GOT3 (cell line): ENCODE measurements at regions not wholly inside any gene's neighbourhood (a gene's known extent, or its start where the extent isn't known, plus 50 kb on each side); places are given as distances from the start of the nearest gene placed in this dataset.
"Not testable (repeated sequence)": the region's sequence is repeated elsewhere in the genome, so short reads cannot be mapped to it uniquely, and the experiment has no call there.

Experiments
- DNase-seq: peaks from one replicate; lab custom pipeline; 2025; ENCODE audit warnings: mixed read lengths; lab: John Stamatoyannopoulos, UW

GRCh38 chr16:82298472-82298871 lies 128.4 kb upstream of the MPHOSPH6 start:
- DNase-seq, result no peak

GRCh38 chr16:82295290-82296201 lies 125.5 kb upstream of the MPHOSPH6 start:
- no peak for DNase-seq

DNA sequence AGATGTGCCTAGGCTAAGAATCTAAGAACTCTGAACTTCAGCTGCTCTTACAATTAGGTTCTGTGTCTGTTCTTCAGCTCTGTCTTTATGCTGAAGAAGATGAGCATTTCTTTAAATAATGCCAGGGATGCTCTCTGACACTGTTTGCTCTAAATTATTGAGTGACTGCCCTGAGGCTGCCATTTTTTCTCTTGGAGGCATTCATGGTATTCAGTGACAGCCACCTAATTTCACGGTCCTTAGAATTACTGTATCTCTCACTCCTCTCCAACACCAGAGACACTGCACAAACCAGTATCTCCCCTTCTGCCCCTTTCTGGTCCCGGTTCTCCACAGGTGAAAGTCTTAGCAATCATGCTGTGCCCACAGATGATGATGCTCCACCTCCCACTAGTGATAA lies 123.6 kb upstream of the MPHOSPH6 start:
- DNase-seq, result no peak

- no peak for DNase-seq
Measured at GRCh38 chr16:82287937-82288336, 117.9 kb upstream of the MPHOSPH6 start.

DNA sequence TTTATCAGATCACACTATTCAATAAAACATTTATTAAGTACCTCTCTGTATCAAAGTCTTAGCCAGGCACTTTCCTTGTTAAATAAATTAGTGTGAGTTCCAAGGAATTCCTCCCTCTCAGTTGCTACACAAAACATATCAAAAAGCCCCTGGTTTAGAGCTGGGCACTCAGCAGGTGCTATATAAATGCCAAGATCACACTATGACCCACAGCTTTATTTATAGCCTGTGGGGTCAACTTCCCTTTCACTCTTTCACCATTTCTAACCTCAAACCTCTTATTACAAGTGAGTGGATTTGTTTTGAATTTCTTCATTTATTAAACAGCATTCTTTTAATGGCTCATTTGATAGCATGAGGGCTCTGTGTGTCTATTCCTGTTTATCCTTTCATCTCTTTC lies 112.6 kb upstream of the MPHOSPH6 start:
- DNase-seq, result no peak

- DNase-seq, result no peak
Measured at GRCh38 chr16:82281544-82281943, 111.5 kb upstream of the MPHOSPH6 start.

DNA sequence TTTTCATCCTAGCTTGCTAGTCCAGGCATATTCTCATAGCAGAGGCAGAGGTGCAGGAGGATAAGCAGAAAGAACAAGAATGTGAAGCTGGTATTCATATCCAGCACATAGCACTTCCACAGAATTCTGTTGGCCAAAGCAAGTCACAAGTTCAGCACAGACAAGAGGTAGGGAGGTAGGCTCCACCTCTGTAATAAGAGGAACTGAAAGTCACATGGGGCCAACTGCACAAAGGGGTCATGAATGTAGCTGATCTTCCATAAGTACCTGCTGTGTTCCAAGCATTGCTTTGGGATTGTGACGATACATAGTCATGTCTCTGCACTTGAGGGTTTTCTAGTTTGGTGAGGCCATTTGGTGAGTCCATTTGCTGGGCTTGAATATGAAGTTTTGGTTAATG lies 110.8 kb upstream of the MPHOSPH6 start:
- no peak for DNase-seq

GRCh38 chr16:82275349-82275748 lies 105.3 kb upstream of the MPHOSPH6 start:
- DNase-seq, result not testable (repeated sequence)

DNA sequence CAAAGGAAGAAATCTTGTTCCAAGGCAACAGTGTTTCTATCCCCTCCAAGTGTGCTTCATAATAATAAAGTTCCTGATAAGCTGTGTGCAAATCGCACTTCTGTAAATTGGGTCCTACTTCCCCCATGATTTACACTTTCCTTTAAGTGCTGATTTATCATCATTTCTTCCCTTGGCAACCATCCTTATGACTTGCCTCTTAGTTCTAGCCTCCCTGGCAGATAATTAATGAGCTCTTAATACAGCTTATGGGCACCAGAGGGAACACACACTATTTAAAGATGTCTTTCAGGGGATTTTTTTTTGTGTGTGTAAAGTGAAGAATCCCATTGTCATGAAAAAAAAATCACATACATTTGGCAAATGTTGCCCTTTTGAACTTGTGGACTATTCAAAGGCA lies 101.6 kb upstream of the MPHOSPH6 start:
- no peak for DNase-seq

- DNase-seq, result not testable (repeated sequence)
Measured at GRCh38 chr16:82267675-82268074, 97.7 kb upstream of the MPHOSPH6 start.

DNA sequence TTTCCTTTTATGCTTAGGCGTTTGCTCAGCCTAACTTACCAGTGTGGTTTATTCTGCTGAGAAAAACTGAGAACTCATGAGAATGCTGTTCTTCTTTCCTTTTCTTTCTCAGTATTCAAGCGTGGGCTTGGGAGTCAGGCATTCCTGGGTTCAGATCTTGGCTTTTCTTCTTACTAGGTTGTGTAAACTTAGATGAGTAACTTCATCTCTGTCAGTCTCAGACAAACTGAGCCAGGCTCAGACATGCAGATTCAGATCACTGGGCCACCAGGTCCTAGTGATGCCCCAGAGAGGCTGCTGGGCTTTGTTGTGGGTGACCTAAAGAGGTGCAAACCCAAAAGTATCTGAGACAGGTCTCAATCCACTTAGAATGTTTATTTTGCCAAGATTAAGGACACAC lies 95.8 kb upstream of the MPHOSPH6 start:
- DNase-seq, result no peak

DNA sequence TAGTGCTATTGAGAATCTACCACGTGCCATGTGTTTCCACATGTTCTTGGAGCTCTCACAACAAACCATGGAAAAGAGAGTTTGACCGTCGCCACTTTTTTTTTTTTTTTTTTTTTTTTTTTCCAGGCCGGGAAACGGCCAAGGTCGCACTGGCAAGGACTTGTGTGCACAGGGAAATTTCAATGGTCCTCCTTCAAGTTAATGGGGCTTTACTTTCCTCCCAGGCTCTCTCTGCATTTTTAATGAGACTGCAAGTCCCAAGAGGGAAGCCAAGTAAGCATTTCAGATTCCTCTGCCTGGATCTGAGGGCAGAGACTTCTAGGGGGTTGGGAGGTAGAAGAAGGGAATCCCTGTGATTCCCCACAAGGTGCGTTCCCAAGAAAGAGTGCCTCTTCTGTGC lies 94.7 kb upstream of the MPHOSPH6 start:
- no peak for DNase-seq

GRCh38 chr16:82263521-82264143 lies 93.6 kb upstream of the MPHOSPH6 start:
- peak; percentile 2 for DNase-seq

- no peak for DNase-seq
Measured at GRCh38 chr16:82262244-82262643, 92.2 kb upstream of the MPHOSPH6 start.

GRCh38 chr16:82260212-82260795 lies 90.3 kb upstream of the MPHOSPH6 start:
- no peak for DNase-seq

DNA sequence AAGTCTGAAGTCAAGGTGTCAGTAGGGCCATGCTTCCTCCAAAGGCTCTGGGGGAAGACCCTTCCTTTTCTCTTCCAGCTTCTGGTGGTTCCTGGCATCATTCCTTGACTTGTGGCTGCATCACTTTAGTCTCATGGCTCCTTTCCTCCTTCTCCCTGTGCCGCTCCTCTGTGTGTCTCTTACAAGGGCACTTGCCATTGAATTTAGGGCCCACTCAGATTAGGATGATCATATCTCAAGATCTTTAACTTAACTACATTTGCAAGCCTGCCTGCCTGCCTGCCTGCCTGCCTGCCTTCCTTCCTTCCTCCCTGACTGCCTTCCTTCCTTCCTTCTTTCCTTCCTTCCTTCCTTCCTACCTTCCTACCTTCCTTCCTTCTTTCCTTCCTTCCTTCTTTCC lies 89.7 kb upstream of the MPHOSPH6 start:
- DNase-seq, result no peak

- DNase-seq, result no peak
Measured at GRCh38 chr16:82257990-82258389, 88.0 kb upstream of the MPHOSPH6 start.

GRCh38 chr16:82252582-82252981 lies 82.6 kb upstream of the MPHOSPH6 start:
- no peak for DNase-seq

- no peak for DNase-seq
Measured at GRCh38 chr16:82248677-82249076, 78.7 kb upstream of the MPHOSPH6 start.

- DNase-seq, result no peak
Measured at GRCh38 chr16:82248012-82248656, 78.1 kb upstream of the MPHOSPH6 start.

- DNase-seq, result no peak
Measured at GRCh38 chr16:82242201-82242600, 72.2 kb upstream of the MPHOSPH6 start.

GRCh38 chr16:82241469-82242052 lies 71.5 kb upstream of the MPHOSPH6 start:
- no peak for DNase-seq
